ENCODE measurements at regions not wholly inside any gene's neighbourhood (a gene's known extent, or its start where the extent isn't known, plus 50 kb on each side); places are given as distances from the start of the nearest gene placed in this dataset.
"Not testable (repeated sequence)": the region's sequence is repeated elsewhere in the genome, so short reads cannot be mapped to it uniquely, and the experiment has no call there.

GRCh38 chr10:6840201-6840691, 260.2 kb upstream of the PRKCQ start:
- intact Hi-C loops (cut with micrococcal nuclease; ENCODE audit: unreplicated experiment): no loop called here
- no peak for TF ChIP-seq CTCF (IDR thresholded peaks at IDR 0.05; ENCODE audit: insufficient read depth in 1 of 2, low read depth in 1 of 2, low read length in 1 of 2, severe bottlenecking in 1 of 2, unreplicated experiment in 1 of 2)
- POLR2A ChIA-PET: no interaction called here
- BruUV-seq (replicated peaks): no TSS peak
- Mint-ChIP-seq H3K27me3 (ENCODE audit: insufficient read depth, unreplicated experiment) (no peaks in the 10 kb centered on the region), H3K36me3 (ENCODE audit: insufficient read depth, unreplicated experiment) (no peaks in the 10 kb centered on the region), H3K4me3 (ENCODE audit: unreplicated experiment) (no peak overlapping the region), H3K27ac (ENCODE audit: unreplicated experiment) (no peak overlapping the region), H3K4me1 (ENCODE audit: low read depth, unreplicated experiment) (no peaks in the 10 kb centered on the region), H3K9me3 (ENCODE audit: unreplicated experiment) (peaks cover 44% of the 10 kb centered on the region)
- Histone ChIP-seq H3K27me3 (replicated peaks; ENCODE audit: control insufficient read depth, insufficient read depth, low read length) (no peaks in the 10 kb centered on the region), H3K4me3 (ENCODE audit: low read depth, low read length) (no peak overlapping the region), H3K9me3 (peaks cover 9% of the 10 kb centered on the region; the same call in 1 of the 2 replicates), H3K36me3 (ENCODE audit: control insufficient read depth, insufficient read depth, low read length) (no peaks in the 10 kb centered on the region), H3K4me1 (no peaks in the 10 kb centered on the region)
- CTCF ChIA-PET: no interaction called here
- DNase-seq: no peak

GRCh38 chr10:6838118-6838517, 258.0 kb upstream of the PRKCQ start:
- Histone ChIP-seq H3K9me3 (peaks cover 7% of the 10 kb centered on the region; the same call in 1 of the 2 replicates), H3K4me1 (no peaks in the 10 kb centered on the region), H3K27me3 (replicated peaks; ENCODE audit: control insufficient read depth, insufficient read depth, low read length) (no peaks in the 10 kb centered on the region), H3K4me3 (ENCODE audit: low read depth, low read length) (no peak overlapping the region), H3K36me3 (ENCODE audit: control insufficient read depth, insufficient read depth, low read length) (no peaks in the 10 kb centered on the region)
- Mint-ChIP-seq H3K9me3 (ENCODE audit: unreplicated experiment) (peaks cover 35% of the 10 kb centered on the region), H3K4me1 (ENCODE audit: low read depth, unreplicated experiment) (no peaks in the 10 kb centered on the region), H3K27ac (ENCODE audit: unreplicated experiment) (no peak overlapping the region), H3K4me3 (ENCODE audit: unreplicated experiment) (no peak overlapping the region), H3K27me3 (ENCODE audit: insufficient read depth, unreplicated experiment) (no peaks in the 10 kb centered on the region), H3K36me3 (ENCODE audit: insufficient read depth, unreplicated experiment) (no peaks in the 10 kb centered on the region)
- TF ChIP-seq CTCF (IDR thresholded peaks at IDR 0.05; ENCODE audit: insufficient read depth in 1 of 2, low read depth in 1 of 2, low read length in 1 of 2, severe bottlenecking in 1 of 2, unreplicated experiment in 1 of 2): no peak
- BruUV-seq (replicated peaks): no TSS peak
- ChIA-PET POLR2A (no interaction called here), CTCF (no interaction called here)
- intact Hi-C loops (cut with micrococcal nuclease; ENCODE audit: unreplicated experiment): no loop called here
- DNase-seq: no peak

GRCh38 chr10:6833458-6834011, 253.5 kb upstream of the PRKCQ start:
- TF ChIP-seq CTCF (IDR thresholded peaks at IDR 0.05; ENCODE audit: insufficient read depth in 1 of 2, low read depth in 1 of 2, low read length in 1 of 2, severe bottlenecking in 1 of 2, unreplicated experiment in 1 of 2): no peak

DNA sequence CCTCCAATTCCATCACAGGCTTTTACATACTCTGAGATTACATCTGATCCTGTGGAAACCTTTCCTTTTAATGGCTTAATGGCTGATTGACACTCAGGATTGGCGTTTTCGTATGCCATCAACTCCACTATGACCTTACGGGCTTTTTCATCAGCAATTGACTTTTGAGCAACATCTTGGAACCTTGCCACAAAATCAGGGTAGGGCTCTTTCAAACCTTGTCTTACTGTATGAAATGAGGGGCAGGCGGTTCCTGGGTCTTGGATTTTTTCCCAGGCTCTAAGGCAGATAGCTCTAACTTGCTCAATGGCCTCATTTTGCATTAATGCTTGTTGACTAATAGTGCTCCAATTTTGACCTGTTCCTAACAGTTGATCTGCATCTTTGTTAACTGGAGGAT, 250.9 kb upstream of the PRKCQ start:
- H3K4me1 ChIP-seq; H3K9me3 ChIP-seq; H3K27ac Mint-ChIP-seq (ENCODE audit: unreplicated experiment); H3K27me3 Mint-ChIP-seq (ENCODE audit: insufficient read depth, unreplicated experiment); H3K9me3 Mint-ChIP-seq (ENCODE audit: unreplicated experiment); BruUV-seq (replicated peaks); H3K36me3 Mint-ChIP-seq (ENCODE audit: insufficient read depth, unreplicated experiment); H3K27me3 ChIP-seq (replicated peaks; ENCODE audit: control insufficient read depth, insufficient read depth, low read length); H3K4me1 Mint-ChIP-seq (ENCODE audit: low read depth, unreplicated experiment); intact Hi-C loops (cut with micrococcal nuclease; ENCODE audit: unreplicated experiment); H3K36me3 ChIP-seq (ENCODE audit: control insufficient read depth, insufficient read depth, low read length); H3K4me3 Mint-ChIP-seq (ENCODE audit: unreplicated experiment); CTCF ChIA-PET; POLR2A ChIA-PET; H3K4me3 ChIP-seq (ENCODE audit: low read depth, low read length); DNase-seq: not testable (repeated sequence)

More at GRCh38 chr10:6833458-6834011, 253.5 kb upstream of the PRKCQ start:
- POLR2A ChIA-PET: no interaction called here
- Histone ChIP-seq H3K4me3 (ENCODE audit: low read depth, low read length) (no peak overlapping the region), H3K36me3 (ENCODE audit: control insufficient read depth, insufficient read depth, low read length) (no peaks in the 10 kb centered on the region), H3K4me1 (no peaks in the 10 kb centered on the region), H3K27me3 (replicated peaks; ENCODE audit: control insufficient read depth, insufficient read depth, low read length) (no peaks in the 10 kb centered on the region), H3K9me3 (peaks cover 6% of the 10 kb centered on the region; the same call in 1 of the 2 replicates)
- no peak for DNase-seq
- Mint-ChIP-seq H3K27me3 (ENCODE audit: insufficient read depth, unreplicated experiment) (peaks cover 2% of the 10 kb centered on the region), H3K9me3 (ENCODE audit: unreplicated experiment) (peaks cover 3% of the 10 kb centered on the region), H3K4me1 (ENCODE audit: low read depth, unreplicated experiment) (no peaks in the 10 kb centered on the region), H3K36me3 (ENCODE audit: insufficient read depth, unreplicated experiment) (no peaks in the 10 kb centered on the region), H3K27ac (ENCODE audit: unreplicated experiment) (no peak overlapping the region), H3K4me3 (ENCODE audit: unreplicated experiment) (no peak overlapping the region)
- CTCF ChIA-PET: no interaction called here
- BruUV-seq (replicated peaks): no TSS peak
- intact Hi-C loops (cut with micrococcal nuclease; ENCODE audit: unreplicated experiment): no loop called here

- BruUV-seq (replicated peaks); CTCF ChIA-PET; H3K4me1 Mint-ChIP-seq (ENCODE audit: low read depth, unreplicated experiment): not testable (repeated sequence)
Measured at GRCh38 chr10:6824793-6825192, 244.7 kb upstream of the PRKCQ start.

More at GRCh38 chr10:6824793-6825192, 244.7 kb upstream of the PRKCQ start:
- H3K27me3 ChIP-seq (replicated peaks; ENCODE audit: control insufficient read depth, insufficient read depth, low read length); H3K36me3 Mint-ChIP-seq (ENCODE audit: insufficient read depth, unreplicated experiment); intact Hi-C loops (cut with micrococcal nuclease; ENCODE audit: unreplicated experiment); H3K27ac Mint-ChIP-seq (ENCODE audit: unreplicated experiment); H3K4me1 ChIP-seq; H3K36me3 ChIP-seq (ENCODE audit: control insufficient read depth, insufficient read depth, low read length); DNase-seq; H3K4me3 ChIP-seq (ENCODE audit: low read depth, low read length); H3K9me3 ChIP-seq; H3K9me3 Mint-ChIP-seq (ENCODE audit: unreplicated experiment); H3K4me3 Mint-ChIP-seq (ENCODE audit: unreplicated experiment); POLR2A ChIA-PET: not testable (repeated sequence)
- H3K27me3 Mint-ChIP-seq (ENCODE audit: insufficient read depth, unreplicated experiment): peaks cover 10% of the 10 kb centered on the region
